Lung (tissue), 11 donors: ENCODE measurements at regions not wholly inside any gene's neighbourhood (a gene's known extent, or its start where the extent isn't known, plus 50 kb on each side); places are given as distances from the start of the nearest gene placed in this dataset.

Experiments
- ATAC-seq: fragments of 200-7000 bp; cut with Tn5 transposase; one replicate; pipeline ENCODE4 v1.9.1; 2020; ENCODE audit warnings: moderate number of reproducible peaks; ENCODE audit not compliant: insufficient read depth, low FRiP score
- DNase-seq, 3 donors: peaks; one replicate each; pipeline ENCODE4 v3.0.0-alpha.2; 2013 to 2017
- H3K27ac ChIP-seq, 2 donors: one replicate each; pipeline ENCODE4 v1.5.1; 2013; ENCODE audit warnings: mild to moderate bottlenecking in 2 of 2, moderate library complexity in 2 of 2, control low read depth in 1 of 2, inconsistent platforms in 1 of 2, low read depth in 1 of 2, low read length in 1 of 2
- H3K27me3 ChIP-seq, 3 donors: one replicate each; pipeline ENCODE4 v1.5.1; 2013; ENCODE audit warnings: low read length in 2 of 3; ENCODE audit not compliant: control insufficient read depth in 3 of 3, insufficient read depth in 3 of 3
- H3K36me3 ChIP-seq, 4 donors: one replicate each; pipeline ENCODE4 v1.5.1; 2013; ENCODE audit warnings: low read length in 4 of 4, mild to moderate bottlenecking in 1 of 4, moderate library complexity in 1 of 4; ENCODE audit not compliant: control insufficient read depth in 4 of 4, insufficient read depth in 4 of 4
- H3K4me1 ChIP-seq, 5 donors: one replicate each; pipeline ENCODE4 v1.5.1; 2013; ENCODE audit warnings: low read length in 5 of 5, mild to moderate bottlenecking in 2 of 5, moderate library complexity in 1 of 5; ENCODE audit not compliant: control insufficient read depth in 5 of 5, insufficient read depth in 5 of 5
- H3K4me3 ChIP-seq: one replicate; pipeline ENCODE4 v1.5.1; 2013; ENCODE audit warnings: mild to moderate bottlenecking, control low read depth, moderate library complexity
- H3K9ac ChIP-seq, 2 donors: one replicate each; pipeline ENCODE4 v1.5.1; 2013; ENCODE audit warnings: low read length in 2 of 2, control low read depth in 1 of 2; ENCODE audit not compliant: insufficient read depth in 1 of 2
- H3K9me3 ChIP-seq, 4 donors: one replicate each; pipeline ENCODE4 v1.5.1; 2013; ENCODE audit warnings: low read length in 3 of 4, mild to moderate bottlenecking in 1 of 4, moderate library complexity in 1 of 4; ENCODE audit not compliant: control insufficient read depth in 4 of 4, insufficient read depth in 3 of 4
- WGBS, 2 donors: extraction: QIAGEN DNeasy Blood & Tissue Kit; methylation state at CpG; one replicate each; pipeline ENCODE4 v1.1.7; 2013; 5-methylcytosine and 5-hydroxymethylcytosine counted together
- TF ChIP-seq, protein P1 (sequence below): IDR thresholded peaks from 2 replicates; pipeline ENCODE4 v1.5.1; 2012; ENCODE audit warnings: mild to moderate bottlenecking; ENCODE audit errors: control extremely low read depth, extremely low read depth
- donor health status: control.
- donor health status: control.
- donor health status: Bipolar disorder and iron deficiency.
- donor health status: healthy.
- donor health status: DM: yes; HTN: yes; CAD: no.

DNA sequence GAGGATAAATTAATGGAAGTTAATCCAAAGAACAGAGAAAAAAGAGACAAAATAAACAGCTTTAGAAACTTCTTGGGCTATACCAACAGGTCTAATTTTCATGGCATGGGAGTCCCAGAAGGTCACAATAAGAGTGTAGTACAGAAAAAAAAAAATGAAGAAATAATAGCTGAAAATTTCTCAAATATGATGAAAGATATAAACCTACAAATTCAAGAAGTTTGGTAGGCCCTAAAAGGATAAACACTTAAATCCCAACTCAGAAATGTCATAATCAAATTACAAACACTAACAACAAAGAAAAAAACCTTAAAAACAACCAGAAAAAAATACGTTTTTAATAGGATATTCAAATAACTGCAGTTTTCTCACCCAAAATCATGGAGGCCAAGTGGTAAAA is 229.3 kb upstream of the ZEB2 start:
- ATAC-seq (no peak), DNase-seq (no peak)
- 81 to 100% methylated on average over 1 of the region's 1 CpG for WGBS, 2 donors
- Histone ChIP-seq H3K9ac (no peak overlapping the region), H3K4me1 (peaks cover 0 to 5% (median 0%) of the 10 kb centered on the region in 5 donors), H3K27ac (no peak overlapping the region), H3K9me3 (peaks cover 0 to 13% (median 8%) of the 10 kb centered on the region in 4 donors), H3K36me3 (no peaks in the 10 kb centered on the region), H3K27me3 (no peaks in the 10 kb centered on the region), H3K4me3 (no peak overlapping the region)
- TF ChIP-seq, protein P1, sequence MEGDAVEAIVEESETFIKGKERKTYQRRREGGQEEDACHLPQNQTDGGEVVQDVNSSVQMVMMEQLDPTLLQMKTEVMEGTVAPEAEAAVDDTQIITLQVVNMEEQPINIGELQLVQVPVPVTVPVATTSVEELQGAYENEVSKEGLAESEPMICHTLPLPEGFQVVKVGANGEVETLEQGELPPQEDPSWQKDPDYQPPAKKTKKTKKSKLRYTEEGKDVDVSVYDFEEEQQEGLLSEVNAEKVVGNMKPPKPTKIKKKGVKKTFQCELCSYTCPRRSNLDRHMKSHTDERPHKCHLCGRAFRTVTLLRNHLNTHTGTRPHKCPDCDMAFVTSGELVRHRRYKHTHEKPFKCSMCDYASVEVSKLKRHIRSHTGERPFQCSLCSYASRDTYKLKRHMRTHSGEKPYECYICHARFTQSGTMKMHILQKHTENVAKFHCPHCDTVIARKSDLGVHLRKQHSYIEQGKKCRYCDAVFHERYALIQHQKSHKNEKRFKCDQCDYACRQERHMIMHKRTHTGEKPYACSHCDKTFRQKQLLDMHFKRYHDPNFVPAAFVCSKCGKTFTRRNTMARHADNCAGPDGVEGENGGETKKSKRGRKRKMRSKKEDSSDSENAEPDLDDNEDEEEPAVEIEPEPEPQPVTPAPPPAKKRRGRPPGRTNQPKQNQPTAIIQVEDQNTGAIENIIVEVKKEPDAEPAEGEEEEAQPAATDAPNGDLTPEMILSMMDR, result no peak

DNA sequence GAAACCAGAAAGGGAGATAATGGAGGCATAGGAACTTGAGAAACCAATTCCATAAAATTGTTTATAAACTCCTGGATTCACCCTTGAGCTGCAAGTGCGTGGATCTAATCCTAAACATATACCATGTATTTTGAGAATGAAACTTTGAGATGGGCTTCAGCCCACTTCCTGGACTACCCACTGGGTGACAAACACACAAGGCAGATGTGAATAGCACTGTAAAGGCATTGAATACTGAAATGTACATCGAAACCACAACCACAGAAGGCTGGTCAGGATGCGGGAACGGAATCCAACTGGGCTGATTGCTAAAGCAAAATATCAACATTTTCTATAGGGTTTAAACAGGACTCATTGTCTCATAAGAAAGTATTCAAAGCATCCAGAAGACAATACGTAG is 228.5 kb upstream of the ZEB2 start:
- Histone ChIP-seq H3K27ac (no peak overlapping the region), H3K4me1 (peaks cover 0 to 4% (median 0%) of the 10 kb centered on the region in 5 donors), H3K36me3 (no peaks in the 10 kb centered on the region), H3K9me3 (peaks cover 0 to 13% (median 8%) of the 10 kb centered on the region in 4 donors), H3K4me3 (no peak overlapping the region), H3K9ac (no peak overlapping the region), H3K27me3 (no peaks in the 10 kb centered on the region)
- WGBS, 2 donors, result 77 to 96% methylated on average over 5 of the region's 5 CpGs
- DNase-seq (no peak), ATAC-seq (no peak)
- TF ChIP-seq, protein P1, result no peak

DNA sequence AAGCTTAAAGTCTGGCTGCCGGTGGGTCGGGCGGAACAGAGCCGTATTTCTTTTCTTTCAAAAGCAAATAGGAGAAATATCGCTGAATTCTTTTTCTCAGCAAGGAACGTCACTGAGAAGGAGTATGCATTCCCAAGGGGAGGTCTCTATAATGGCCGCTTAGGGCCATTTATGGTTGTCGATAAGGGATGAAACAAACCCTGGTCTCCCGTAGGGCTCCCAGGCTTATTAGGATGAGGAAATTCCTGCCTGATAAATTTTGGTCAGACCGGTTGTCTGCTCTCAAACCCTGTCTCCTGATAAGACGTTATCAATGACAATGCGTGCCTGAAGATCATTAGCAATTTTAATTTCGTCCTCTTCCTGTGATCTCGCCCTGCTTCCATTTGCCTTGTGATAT is 227.7 kb upstream of the ZEB2 start:
- WGBS, 2 donors, result 89 to 99% methylated on average over 14 of the region's 14 CpGs
- peaks cover 0 to 2% (median 0%) of the 10 kb centered on the region in 5 donors for H3K4me1 ChIP-seq
- no peak for DNase-seq

More for the DNA sequence above, 227.7 kb upstream of the ZEB2 start:
- no peak for ATAC-seq
- H3K9me3 ChIP-seq, result peaks cover 0 to 13% (median 8%) of the 10 kb centered on the region in 4 donors
- no peak overlapping the region for H3K9ac ChIP-seq
- no peak overlapping the region for H3K27ac ChIP-seq
- TF ChIP-seq, protein P1, result no peak
- H3K27me3 ChIP-seq, result no peaks in the 10 kb centered on the region
- H3K36me3 ChIP-seq, result no peaks in the 10 kb centered on the region
- H3K4me3 ChIP-seq, result no peak overlapping the region
